NCI-H1417 treated with DMSO at 0.1 percent for 48 hours (cell line): ENCODE measurements at regions not wholly inside any gene's neighbourhood (a gene's known extent, or its start where the extent isn't known, plus 50 kb on each side); places are given as distances from the start of the nearest gene placed in this dataset.

Experiments
- DNase-seq: peaks from one replicate; lab custom pipeline; 2025; lab: John Stamatoyannopoulos, UW

GRCh38 chr18:41829647-41830516, 125.2 kb upstream of the PIK3C3 start:
- no peak for DNase-seq

DNA sequence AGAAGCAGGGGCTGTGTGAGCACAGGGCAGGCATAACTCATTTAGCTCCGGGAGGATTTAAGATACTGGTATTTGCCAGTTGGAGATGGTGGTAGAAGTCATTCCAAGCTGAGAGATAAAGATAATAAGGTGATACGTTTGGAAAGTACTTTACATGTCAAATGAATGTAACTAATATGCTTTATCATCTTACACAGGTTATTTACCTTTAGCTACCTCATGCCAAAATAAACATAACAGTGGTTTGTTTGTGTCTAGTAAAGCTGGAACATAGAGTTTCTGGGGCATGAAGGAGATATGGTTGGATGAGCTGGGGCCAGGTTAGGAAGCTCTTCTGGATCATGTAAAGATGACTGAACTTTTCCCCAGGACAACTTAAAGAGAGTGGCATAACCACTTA, 126.9 kb upstream of the PIK3C3 start:
- DNase-seq: no peak

DNA sequence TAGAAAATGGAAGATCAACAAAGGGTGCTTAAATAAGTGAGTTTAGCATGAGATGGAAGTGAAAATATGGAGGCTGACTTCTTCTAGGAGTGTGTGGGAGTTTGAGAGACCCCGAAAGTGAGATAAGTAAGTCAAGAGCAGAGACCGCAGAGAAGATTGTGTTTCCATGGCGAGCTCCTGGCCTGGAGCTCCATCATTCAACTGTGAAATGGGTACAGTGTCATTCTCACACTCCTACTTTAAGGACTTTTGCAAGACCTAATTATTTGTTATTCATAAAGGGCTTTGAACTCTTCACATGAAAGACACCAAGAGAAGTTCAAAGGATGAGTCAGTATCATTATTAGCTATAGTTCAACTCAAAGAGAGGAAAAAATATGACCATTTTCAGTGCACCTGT, 134.2 kb upstream of the PIK3C3 start:
- DNase-seq: no peak

DNA sequence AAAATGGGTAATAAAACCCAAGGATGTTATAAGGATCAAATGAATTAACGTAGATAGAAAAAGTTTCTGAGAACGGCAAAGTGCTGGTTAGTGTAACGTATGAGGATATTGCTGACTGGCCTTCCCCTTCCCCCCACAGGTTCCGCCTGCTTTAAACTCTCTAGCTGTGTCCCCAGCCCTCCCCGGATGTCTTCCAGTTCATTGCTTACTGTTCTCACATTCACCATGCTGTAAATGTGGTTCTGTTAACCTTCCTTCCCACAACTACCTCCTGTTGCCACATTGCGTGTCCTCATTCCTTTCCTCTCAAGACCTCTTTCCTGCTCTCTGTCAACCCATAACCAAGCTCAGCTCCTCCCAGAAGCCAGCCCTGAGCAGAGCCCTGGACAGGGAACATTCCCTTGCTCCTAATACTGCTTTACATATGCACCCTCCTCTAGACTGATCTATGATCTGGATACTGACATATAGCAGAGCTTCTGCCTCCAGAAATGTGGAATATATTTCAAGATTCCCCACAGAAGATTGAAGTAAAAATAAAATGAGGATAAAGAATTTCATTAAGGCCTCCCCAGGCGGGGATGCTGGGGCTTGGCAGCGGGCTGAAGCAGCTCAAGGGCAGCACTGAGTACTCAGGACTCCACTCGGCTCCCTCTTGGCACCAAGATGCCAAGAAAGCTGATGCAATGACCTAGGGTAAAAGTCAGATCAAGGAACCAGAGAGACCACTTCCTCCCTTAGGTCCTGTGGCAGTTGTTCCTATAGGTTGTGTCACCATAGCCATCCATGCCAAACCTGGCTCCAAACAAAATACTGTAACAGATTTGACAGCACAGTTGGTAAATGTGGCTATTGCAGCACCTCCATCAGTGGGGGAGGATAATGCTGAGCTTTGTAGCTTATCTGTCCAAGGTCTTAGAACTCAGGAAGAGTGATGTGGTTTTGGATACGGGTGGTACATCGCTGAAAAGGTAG, 136.4 kb upstream of the PIK3C3 start:
- no peak for DNase-seq

- no peak for DNase-seq
Measured at GRCh38 chr18:41814651-41815050, 140.4 kb upstream of the PIK3C3 start.

DNA sequence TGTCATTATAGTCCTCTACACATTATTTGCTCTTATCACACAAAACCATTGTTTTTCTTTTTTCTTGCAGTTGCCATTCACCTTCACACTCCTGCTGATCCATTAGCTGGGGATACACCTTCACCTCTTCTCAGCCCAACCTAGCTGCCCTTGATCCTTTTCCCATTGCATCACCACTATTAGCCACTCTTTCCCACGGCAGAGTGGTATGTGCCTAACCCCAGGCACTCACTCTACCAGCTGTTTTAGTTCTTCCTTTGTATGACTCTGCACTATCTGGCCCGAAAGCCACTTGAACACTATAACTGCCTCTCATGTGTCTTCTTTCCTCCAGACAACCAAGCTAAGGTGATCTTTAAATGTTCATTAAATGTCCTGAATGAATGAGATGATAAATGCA, 145.4 kb upstream of the PIK3C3 start:
- DNase-seq: no peak

- no peak for DNase-seq
Measured at GRCh38 chr18:41805341-41805740, 149.7 kb upstream of the PIK3C3 start.

DNA sequence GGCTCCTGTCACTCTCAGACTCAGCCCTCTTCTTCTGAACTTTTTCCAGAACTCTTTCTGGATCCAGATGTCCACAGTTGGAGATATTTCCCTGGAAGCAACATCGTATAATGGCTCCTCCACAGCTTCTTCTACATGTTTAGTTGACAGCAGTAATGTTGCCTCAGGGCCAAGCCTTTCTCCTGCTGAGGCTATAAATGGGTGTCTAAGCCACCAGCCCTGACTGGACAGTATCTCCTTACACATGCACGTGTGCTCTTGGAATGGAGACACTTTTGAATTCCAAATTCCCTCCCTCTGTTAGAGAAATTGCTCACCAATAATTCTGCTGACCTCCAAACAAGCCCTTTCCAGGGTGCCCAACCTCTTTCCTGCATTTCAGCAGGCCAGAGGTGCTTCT, 156.2 kb upstream of the PIK3C3 start:
- no peak for DNase-seq

DNA sequence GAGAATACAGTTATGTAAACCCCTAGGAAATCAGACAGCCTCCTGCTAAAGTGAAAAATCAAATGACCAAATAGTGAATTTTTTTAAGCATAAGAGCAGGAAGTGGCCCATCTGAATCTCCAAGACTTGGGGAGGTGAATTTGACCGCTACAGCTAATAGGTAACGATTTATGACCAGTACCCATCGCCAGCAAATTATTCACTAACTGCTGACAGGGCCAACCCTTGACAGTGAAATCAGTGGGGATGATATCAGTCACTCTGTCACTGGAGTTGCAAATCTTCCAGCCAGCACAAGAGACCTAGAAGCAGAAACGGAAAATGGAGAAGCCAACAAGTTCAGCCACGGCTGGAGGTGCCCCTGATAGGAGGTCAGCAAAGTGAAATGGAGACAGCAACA, 164.3 kb upstream of the PIK3C3 start:
- no peak for DNase-seq

GRCh38 chr18:41789001-41789400, 166.0 kb upstream of the PIK3C3 start:
- DNase-seq: no peak

- no peak for DNase-seq
Measured at GRCh38 chr18:41783879-41784278, 171.2 kb upstream of the PIK3C3 start.

- no peak for DNase-seq
Measured at GRCh38 chr18:41783065-41783818, 171.8 kb upstream of the PIK3C3 start.

DNA sequence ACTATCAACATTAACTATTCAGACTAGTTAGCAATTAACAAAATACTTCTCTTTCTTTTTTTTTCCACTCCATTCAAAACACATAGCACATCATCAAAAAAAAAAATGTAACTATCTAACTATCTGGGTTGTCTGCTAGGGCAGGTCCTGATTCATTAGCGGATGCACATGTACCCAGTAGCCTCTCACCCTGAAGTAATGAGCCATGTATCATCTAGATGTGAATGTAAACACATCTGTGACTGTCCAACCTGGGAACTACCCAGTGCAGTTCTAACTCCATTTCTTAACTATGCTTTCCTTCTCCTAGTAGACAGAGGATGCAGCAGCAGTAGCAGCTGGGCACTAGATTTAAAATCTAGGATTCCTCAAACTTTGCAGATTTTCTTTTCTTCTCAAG, 183.1 kb upstream of the PIK3C3 start:
- DNase-seq: no peak

GRCh38 chr18:41769265-41769664, 185.8 kb upstream of the PIK3C3 start:
- no peak for DNase-seq

- DNase-seq: no peak
Measured at GRCh38 chr18:41768467-41768866, 186.6 kb upstream of the PIK3C3 start.

DNA sequence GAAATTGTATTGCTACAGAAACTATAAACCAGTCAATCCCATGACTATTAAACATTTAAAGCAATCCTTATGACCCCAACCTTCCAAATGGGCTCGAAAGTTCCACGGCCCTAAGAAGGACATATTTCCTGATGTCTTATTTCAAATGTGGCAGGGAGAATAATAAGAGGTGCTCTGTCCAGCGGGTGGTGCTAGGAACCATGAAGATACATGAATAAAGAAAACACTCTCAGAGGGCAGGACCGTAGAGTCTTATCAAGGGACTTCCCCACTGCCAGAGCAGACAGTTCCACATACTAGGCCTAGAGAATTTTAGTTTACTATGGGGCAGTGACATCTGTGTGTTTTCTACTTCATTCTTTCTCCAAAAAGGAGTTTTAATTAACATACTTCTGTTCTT, 187.1 kb upstream of the PIK3C3 start:
- no peak for DNase-seq

GRCh38 chr18:41765460-41765859, 189.6 kb upstream of the PIK3C3 start:
- DNase-seq: no peak

DNA sequence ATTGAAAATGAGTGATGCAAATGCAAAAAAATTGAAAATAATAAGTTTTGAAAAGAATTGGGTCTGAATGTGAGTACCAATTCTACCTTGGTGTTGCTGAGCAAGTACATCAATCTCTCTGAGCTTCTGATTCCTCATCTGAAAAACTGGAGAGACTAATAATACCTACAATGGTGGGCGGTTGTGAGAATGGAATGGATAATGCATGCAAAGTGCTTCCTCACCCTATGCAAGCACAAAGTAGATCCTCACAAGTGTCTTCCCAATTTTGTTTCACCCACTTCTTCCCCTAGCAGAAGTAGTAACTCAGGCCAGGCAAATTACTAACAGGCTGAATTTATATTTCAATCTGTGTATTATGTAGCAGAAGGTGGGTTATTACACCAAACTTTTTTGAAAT, 191.7 kb upstream of the PIK3C3 start:
- no peak for DNase-seq

- DNase-seq: no peak
Measured at GRCh38 chr18:41761333-41762018, 193.6 kb upstream of the PIK3C3 start.

DNA sequence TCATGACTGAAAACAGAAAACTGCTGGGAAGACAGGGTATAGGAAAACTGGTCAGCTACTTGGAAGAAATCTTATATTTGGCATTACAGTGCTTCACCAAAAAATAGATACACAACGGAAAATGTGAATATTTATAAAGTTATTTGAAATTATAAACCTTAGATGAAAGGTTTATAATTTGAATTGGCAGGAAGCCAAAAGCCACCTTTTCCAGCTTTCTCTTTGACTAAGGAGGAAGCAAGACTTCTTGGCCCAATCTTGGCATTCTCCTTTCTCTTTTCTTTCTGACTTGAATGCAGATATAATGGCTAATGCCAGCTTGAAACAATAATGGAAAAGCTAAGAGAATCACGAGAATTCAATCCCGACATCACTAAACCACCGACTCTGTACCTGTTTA, 196.5 kb upstream of the PIK3C3 start:
- no peak for DNase-seq

- DNase-seq: no peak
Measured at GRCh38 chr18:41756141-41756540, 198.9 kb upstream of the PIK3C3 start.

- no peak for DNase-seq
Measured at GRCh38 chr18:41754332-41754731, 200.7 kb upstream of the PIK3C3 start.
